Left forelimb (tissue), 1 donor: ENCODE measurements at regions not wholly inside any gene's neighbourhood (a gene's known extent, or its start where the extent isn't known, plus 50 kb on each side); places are given as distances from the start of the nearest gene placed in this dataset.

Experiments
- DNase-seq: peaks from one replicate; pipeline ENCODE4 v3.0.0-alpha.2; 2018; ENCODE audit warnings: low spot score

GRCh38 chr2:225739328-225739727 lies 339.8 kb downstream of the NYAP2 start:
- DNase-seq: no peak

- DNase-seq: no peak
These were observed 339.2 kb downstream of the NYAP2 start for GRCh38 chr2:225738735-225739134.

GRCh38 chr2:225737556-225737955 lies 338.0 kb downstream of the NYAP2 start:
- DNase-seq: no peak

- no peak for DNase-seq
These were observed 336.3 kb downstream of the NYAP2 start for GRCh38 chr2:225735844-225736243.

- no peak for DNase-seq
These were observed 326.2 kb downstream of the NYAP2 start for GRCh38 chr2:225725726-225726125.
